PFSK-1 (cell line): ENCODE measurements at regions not wholly inside any gene's neighbourhood (a gene's known extent, or its start where the extent isn't known, plus 50 kb on each side); places are given as distances from the start of the nearest gene placed in this dataset.

ENCODE experiments used
- FOXP2 ChIP-seq: optimal IDR thresholded peaks from 2 replicates; pipeline ENCODE3; 2011; ENCODE audit warnings: borderline replicate concordance, control low read depth, inconsistent platforms; ENCODE audit not compliant: insufficient read depth; ENCODE audit errors: extremely low read length, extremely low read depth
- POLR2AphosphoS5 ChIP-seq: IDR thresholded peaks from 2 replicates; pipeline ENCODE4 v1.6.1; 2012; ENCODE audit warnings: low read depth, mild to moderate bottlenecking, control low read depth, low read length, moderate library complexity
- TAF1 ChIP-seq: IDR thresholded peaks from 2 replicates; pipeline ENCODE4 v1.6.1; 2012; ENCODE audit warnings: low read length, control low read depth, borderline replicate concordance; ENCODE audit not compliant: insufficient read depth
- TF ChIP-seq, protein P1 (sequence below), 2 experiments: IDR thresholded peaks; 2 replicates each; pipeline versions ENCODE4 v1.6.1 to v1.8.0; 2011 to 2012; ENCODE audit warnings: low read depth in 2 of 2, low read length in 2 of 2, control low read depth in 1 of 2, inconsistent platforms in 1 of 2, mild to moderate bottlenecking in 1 of 2, moderate library complexity in 1 of 2; ENCODE audit not compliant: insufficient read depth in 1 of 2

DNA sequence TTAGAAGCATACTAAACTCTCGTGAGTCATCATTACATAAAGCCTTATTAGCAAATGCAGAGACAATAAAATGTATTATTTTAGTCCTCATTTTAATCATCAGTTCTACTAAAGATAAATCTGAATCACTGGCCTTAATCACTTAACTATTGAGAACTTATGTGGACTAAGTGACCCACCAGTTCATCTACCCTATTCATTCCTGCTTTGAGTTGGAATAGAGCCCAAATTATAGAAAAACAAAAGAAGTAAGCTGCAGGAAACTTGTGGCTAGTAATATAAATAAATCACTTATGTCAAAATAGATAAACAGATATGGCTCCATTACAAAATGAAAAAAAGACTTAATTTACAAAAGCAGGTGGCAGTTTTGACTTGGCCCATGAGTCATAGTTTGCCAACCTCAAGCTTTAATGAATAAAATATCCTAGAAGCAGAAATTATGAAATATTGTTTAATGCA, 851.8 kb upstream of the CRIM1 start:
- TF ChIP-seq, protein P1, sequence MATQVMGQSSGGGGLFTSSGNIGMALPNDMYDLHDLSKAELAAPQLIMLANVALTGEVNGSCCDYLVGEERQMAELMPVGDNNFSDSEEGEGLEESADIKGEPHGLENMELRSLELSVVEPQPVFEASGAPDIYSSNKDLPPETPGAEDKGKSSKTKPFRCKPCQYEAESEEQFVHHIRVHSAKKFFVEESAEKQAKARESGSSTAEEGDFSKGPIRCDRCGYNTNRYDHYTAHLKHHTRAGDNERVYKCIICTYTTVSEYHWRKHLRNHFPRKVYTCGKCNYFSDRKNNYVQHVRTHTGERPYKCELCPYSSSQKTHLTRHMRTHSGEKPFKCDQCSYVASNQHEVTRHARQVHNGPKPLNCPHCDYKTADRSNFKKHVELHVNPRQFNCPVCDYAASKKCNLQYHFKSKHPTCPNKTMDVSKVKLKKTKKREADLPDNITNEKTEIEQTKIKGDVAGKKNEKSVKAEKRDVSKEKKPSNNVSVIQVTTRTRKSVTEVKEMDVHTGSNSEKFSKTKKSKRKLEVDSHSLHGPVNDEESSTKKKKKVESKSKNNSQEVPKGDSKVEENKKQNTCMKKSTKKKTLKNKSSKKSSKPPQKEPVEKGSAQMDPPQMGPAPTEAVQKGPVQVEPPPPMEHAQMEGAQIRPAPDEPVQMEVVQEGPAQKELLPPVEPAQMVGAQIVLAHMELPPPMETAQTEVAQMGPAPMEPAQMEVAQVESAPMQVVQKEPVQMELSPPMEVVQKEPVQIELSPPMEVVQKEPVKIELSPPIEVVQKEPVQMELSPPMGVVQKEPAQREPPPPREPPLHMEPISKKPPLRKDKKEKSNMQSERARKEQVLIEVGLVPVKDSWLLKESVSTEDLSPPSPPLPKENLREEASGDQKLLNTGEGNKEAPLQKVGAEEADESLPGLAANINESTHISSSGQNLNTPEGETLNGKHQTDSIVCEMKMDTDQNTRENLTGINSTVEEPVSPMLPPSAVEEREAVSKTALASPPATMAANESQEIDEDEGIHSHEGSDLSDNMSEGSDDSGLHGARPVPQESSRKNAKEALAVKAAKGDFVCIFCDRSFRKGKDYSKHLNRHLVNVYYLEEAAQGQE (IDR thresholded peaks at IDR 0.05; ENCODE audit: insufficient read depth in 1 of 2, low read depth in 2 of 2, low read length in 2 of 2) = no peak
- no peak for TF ChIP-seq POLR2AphosphoS5
- TF ChIP-seq FOXP2 = no peak
- no peak for TF ChIP-seq TAF1
